ENCODE measurements at regions not wholly inside any gene's neighbourhood (a gene's known extent, or its start where the extent isn't known, plus 50 kb on each side); places are given as distances from the start of the nearest gene placed in this dataset.

GRCh38 chr16:86926181-86927094, 348.1 kb downstream of the FOXL1 start:
- DNase-seq: no peak
- peaks cover 0 to 3% (median 3%) of the 10 kb centered on the region in 3 donors for H3K9me3 ChIP-seq
- H3K27ac ChIP-seq: no peak overlapping the region
- H3K36me3 ChIP-seq: no peaks in the 10 kb centered on the region
- no peaks in the 10 kb centered on the region for H3K27me3 ChIP-seq
- peaks cover 0 to 23% (median 15%) of the 10 kb centered on the region in 4 donors for H3K4me1 ChIP-seq
- H3K4me3 ChIP-seq: no peak overlapping the region
- TF ChIP-seq CTCF (IDR thresholded peaks at IDR 0.05): no peak
- intact Hi-C loops (cut with DNase I; ENCODE audit: low total_unique reads): no loop called here

- no peak for DNase-seq
- no peak overlapping the region for H3K4me3 ChIP-seq
- intact Hi-C loops (cut with DNase I; ENCODE audit: low total_unique reads): no loop called here
- no peaks in the 10 kb centered on the region for H3K36me3 ChIP-seq
- H3K27ac ChIP-seq: no peak overlapping the region
- TF ChIP-seq CTCF (IDR thresholded peaks at IDR 0.05): no peak
- H3K9me3 ChIP-seq: no peaks in the 10 kb centered on the region
- H3K4me1 ChIP-seq: peaks cover 0 to 29% (median 21%) of the 10 kb centered on the region in 4 donors
- no peaks in the 10 kb centered on the region for H3K27me3 ChIP-seq
These were observed 349.4 kb downstream of the FOXL1 start for GRCh38 chr16:86927699-86928098.

GRCh38 chr16:86928523-86929011, 350.2 kb downstream of the FOXL1 start:
- DNase-seq: no peak
- Histone ChIP-seq H3K36me3 (no peaks in the 10 kb centered on the region), H3K4me3 (no peak overlapping the region), H3K27me3 (no peaks in the 10 kb centered on the region), H3K9me3 (no peaks in the 10 kb centered on the region), H3K27ac (peak overlapping the region in 1 of 2 donors; percentile 4), H3K4me1 (peaks cover 0 to 29% (median 21%) of the 10 kb centered on the region in 4 donors)
- intact Hi-C loops (cut with DNase I; ENCODE audit: low total_unique reads): no loop called here
- no peak for TF ChIP-seq CTCF (IDR thresholded peaks at IDR 0.05)

- peak overlapping the region in 1 of 2 donors; percentile 13 for H3K4me3 ChIP-seq
- H3K9me3 ChIP-seq: no peaks in the 10 kb centered on the region
- peaks cover 0 to 29% (median 21%) of the 10 kb centered on the region in 4 donors for H3K4me1 ChIP-seq
- H3K36me3 ChIP-seq: no peaks in the 10 kb centered on the region
- DNase-seq: peak; percentile 30 to 73
- TF ChIP-seq CTCF (IDR thresholded peaks at IDR 0.05): no peak
- H3K27me3 ChIP-seq: no peaks in the 10 kb centered on the region
- intact Hi-C loops (cut with DNase I; ENCODE audit: low total_unique reads): no loop called here
- H3K27ac ChIP-seq: peak overlapping the region in 1 of 2 donors; percentile 4
These were observed 350.9 kb downstream of the FOXL1 start for GRCh38 chr16:86929057-86929871.

- Histone ChIP-seq H3K27me3 (no peaks in the 10 kb centered on the region), H3K9me3 (no peaks in the 10 kb centered on the region)
- intact Hi-C loops (cut with DNase I; ENCODE audit: low total_unique reads): no loop called here
These were observed 351.7 kb downstream of the FOXL1 start for GRCh38 chr16:86930001-86930400.

More at GRCh38 chr16:86930001-86930400, 351.7 kb downstream of the FOXL1 start:
- Histone ChIP-seq H3K27ac (no peak overlapping the region), H3K36me3 (no peaks in the 10 kb centered on the region), H3K4me3 (no peak overlapping the region), H3K4me1 (peaks cover 0 to 29% (median 21%) of the 10 kb centered on the region in 4 donors)
- DNase-seq: no peak
- TF ChIP-seq CTCF (IDR thresholded peaks at IDR 0.05): no peak
